WERI-Rb-1 (cell line): ENCODE measurements at regions not wholly inside any gene's neighbourhood (a gene's known extent, or its start where the extent isn't known, plus 50 kb on each side); places are given as distances from the start of the nearest gene placed in this dataset.

Experiments used
- DNase-seq: peaks from one replicate; pipeline ENCODE4 v3.0.0-alpha.2; 2020
- H3K27ac ChIP-seq: fragments of 250-450 bp; sonication (Bioruptor Pico); 2 replicates; pipeline ENCODE4 v1.5.1; 2020; ENCODE audit warnings: mild to moderate bottlenecking, moderate library complexity
- H3K27me3 ChIP-seq: fragments of 250-450 bp; sonication (Bioruptor Pico); 2 replicates; pipeline ENCODE4 v1.5.1; 2021; ENCODE audit warnings: mild to moderate bottlenecking, low read depth, moderate library complexity; ENCODE audit not compliant: insufficient read depth, severe bottlenecking
- H3K36me3 ChIP-seq: fragments of 250-450 bp; sonication (Bioruptor Pico); 2 replicates; pipeline ENCODE4 v1.5.1; 2020; ENCODE audit warnings: mild to moderate bottlenecking, moderate library complexity
- H3K4me3 ChIP-seq: 2 replicates; pipeline ENCODE4 v1.5.1; 2011; ENCODE audit warnings: low read depth, mild to moderate bottlenecking, control low read depth, low read length
- H3K9me3 ChIP-seq: fragments of 250-450 bp; sonication (Bioruptor Pico); 2 replicates; pipeline ENCODE4 v1.5.1; 2021; ENCODE audit warnings: mild to moderate bottlenecking, moderate library complexity; ENCODE audit not compliant: severe bottlenecking
- TF ChIP-seq, protein P1 (sequence below): IDR thresholded peaks from 2 replicates; pipeline ENCODE4 v1.5.1; 2011; ENCODE audit warnings: low read depth, mild to moderate bottlenecking, control low read depth, inconsistent platforms, low read length

DNA sequence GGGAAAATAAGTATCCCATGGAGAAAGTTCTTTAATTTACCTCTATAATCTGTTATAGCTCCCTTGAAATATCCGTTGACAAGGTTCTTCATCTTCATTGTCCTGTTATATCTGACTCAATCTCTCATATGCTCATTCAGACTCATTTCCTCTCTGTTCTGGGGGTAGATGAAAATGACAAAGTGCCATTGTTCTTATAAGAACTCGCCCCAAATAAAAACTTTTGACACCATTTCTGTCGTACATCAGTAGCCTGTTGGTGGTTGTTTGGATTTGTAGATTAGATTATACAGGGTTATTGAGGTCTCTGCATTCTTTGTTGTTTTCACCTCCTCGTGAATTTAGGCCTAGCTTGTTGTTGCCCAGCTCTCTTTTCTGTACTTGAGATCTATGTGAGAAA lies 55.2 kb upstream of the IPO9 start:
- no peaks in the 10 kb centered on the region for H3K27me3 ChIP-seq
- no peak for DNase-seq
- H3K4me3 ChIP-seq, result no peak overlapping the region
- TF ChIP-seq, protein P1, sequence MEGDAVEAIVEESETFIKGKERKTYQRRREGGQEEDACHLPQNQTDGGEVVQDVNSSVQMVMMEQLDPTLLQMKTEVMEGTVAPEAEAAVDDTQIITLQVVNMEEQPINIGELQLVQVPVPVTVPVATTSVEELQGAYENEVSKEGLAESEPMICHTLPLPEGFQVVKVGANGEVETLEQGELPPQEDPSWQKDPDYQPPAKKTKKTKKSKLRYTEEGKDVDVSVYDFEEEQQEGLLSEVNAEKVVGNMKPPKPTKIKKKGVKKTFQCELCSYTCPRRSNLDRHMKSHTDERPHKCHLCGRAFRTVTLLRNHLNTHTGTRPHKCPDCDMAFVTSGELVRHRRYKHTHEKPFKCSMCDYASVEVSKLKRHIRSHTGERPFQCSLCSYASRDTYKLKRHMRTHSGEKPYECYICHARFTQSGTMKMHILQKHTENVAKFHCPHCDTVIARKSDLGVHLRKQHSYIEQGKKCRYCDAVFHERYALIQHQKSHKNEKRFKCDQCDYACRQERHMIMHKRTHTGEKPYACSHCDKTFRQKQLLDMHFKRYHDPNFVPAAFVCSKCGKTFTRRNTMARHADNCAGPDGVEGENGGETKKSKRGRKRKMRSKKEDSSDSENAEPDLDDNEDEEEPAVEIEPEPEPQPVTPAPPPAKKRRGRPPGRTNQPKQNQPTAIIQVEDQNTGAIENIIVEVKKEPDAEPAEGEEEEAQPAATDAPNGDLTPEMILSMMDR, result no peak
- peaks cover 19% of the 10 kb centered on the region for H3K9me3 ChIP-seq
- no peaks in the 10 kb centered on the region for H3K36me3 ChIP-seq
- no peak overlapping the region for H3K27ac ChIP-seq

DNA sequence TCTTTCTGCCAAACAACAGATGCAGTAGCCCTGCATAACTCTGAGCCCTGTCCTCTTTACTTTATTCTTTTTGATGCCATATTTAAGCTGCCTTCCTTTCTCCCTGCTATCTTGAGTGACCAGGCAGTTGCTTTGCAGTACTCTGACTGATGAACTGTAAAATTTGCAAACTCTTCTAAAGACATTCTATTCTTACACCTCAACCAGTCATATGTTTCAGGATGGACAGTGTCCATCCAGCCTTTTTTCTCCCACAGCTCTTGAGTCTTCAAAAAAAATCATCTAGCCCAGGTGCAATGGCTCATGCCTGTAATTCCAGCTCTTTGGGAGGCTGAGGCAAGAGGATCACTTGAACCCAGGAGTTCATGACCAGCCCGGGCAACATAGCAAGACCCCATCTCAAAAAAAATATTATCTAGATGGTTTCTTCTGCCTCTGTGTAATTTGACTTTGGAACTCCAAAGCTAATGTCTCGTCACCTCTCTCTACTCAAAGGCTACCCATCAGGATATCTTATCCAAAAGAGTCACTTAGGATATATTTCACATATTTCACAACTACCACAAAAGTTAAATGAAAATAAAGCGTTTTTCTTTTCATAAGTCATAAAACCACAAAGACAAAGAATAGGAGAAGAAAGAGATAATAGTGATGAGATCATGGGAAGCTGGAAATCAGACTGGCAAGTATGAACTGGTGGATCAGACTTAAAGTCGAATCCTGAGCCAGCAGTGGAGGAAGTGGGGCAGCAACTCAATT lies 54.6 kb upstream of the IPO9 start:
- H3K27me3 ChIP-seq, result no peaks in the 10 kb centered on the region
- peaks cover 19% of the 10 kb centered on the region for H3K9me3 ChIP-seq
- H3K4me3 ChIP-seq, result no peak overlapping the region
- no peak for DNase-seq
- TF ChIP-seq, protein P1, result no peak
- H3K27ac ChIP-seq, result no peak overlapping the region
- no peaks in the 10 kb centered on the region for H3K36me3 ChIP-seq

DNA sequence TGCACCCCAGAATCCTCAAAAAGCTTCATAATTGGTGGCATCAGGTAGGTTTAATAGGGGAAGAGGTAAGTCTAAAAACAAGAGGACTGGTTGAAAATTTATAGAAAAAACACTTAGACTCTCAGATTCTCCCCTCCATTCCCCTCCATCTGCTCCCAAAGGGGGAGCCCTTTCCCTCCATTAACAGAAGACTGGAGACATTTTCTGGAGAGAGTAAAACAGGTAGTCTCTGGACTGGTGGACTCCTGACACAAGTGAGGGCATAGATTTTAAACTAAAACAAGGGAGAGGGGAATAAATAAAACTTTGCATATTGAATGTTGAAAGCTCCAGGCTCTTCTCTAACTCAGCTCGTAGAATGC lies 54.0 kb upstream of the IPO9 start:
- TF ChIP-seq, protein P1, result no peak
- no peak for DNase-seq
- Histone ChIP-seq H3K27me3 (no peaks in the 10 kb centered on the region), H3K4me3 (no peak overlapping the region), H3K36me3 (no peaks in the 10 kb centered on the region), H3K9me3 (peaks cover 19% of the 10 kb centered on the region), H3K27ac (no peak overlapping the region)

DNA sequence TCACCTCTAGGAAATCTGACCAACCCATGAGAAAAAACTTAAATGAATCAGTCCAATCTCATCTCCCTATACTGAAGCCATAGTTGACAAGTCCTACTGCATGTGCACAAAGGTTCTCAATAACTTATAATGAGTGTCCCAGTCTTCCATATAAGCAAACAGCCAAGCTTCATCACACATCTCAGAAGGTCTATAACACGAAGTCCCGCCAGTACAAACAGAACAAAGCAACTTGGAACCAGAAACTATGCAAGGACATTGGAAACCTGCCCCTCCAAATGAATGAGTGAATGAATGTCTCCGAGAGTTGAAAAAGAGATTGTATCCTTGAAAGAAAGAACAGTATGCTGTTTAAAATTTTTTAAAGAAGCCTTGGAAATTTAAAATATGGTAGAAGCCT lies 53.6 kb upstream of the IPO9 start:
- Histone ChIP-seq H3K4me3 (no peak overlapping the region), H3K9me3 (peaks cover 19% of the 10 kb centered on the region), H3K27ac (no peak overlapping the region), H3K27me3 (no peaks in the 10 kb centered on the region), H3K36me3 (peaks cover 2% of the 10 kb centered on the region)
- TF ChIP-seq, protein P1, result no peak
- DNase-seq, result no peak

DNA sequence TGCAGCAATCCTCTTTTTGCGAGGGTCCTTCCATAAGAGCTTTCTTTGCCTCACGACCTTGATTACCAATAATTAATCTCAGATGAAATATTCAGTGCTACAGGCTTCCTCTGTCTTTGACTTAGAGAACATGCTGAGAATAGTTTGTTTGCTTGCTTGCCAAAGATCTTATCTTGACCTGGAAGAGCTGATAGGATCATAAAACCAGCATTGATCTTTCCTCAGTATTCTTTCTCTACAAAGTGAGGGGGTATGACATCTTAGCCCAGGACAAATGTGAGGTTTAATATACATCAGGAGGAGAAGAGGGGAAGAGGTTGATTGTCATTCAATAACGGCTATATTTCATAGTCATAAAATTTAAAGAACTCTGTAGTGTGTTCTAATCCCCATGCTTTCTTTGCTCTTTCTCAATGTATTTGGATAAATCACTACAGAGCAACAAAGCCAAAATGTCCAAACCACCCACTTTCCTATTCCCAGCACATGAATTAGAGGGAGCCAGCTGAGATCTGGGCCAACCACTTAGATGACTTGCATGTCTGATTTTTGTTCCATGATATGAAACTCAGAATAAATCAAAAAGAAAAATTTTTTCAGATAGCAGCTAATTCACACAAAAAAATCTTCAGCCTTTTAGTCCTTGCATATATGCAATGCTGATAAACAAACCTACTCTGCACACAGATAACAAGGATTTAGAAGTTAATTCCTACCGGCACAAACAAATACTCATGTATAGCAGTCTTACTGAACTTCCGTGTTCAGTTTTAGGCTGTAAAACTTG lies 50.5 kb upstream of the IPO9 start:
- H3K9me3 ChIP-seq, result no peaks in the 10 kb centered on the region
- peaks cover 33% of the 10 kb centered on the region for H3K36me3 ChIP-seq
- H3K27ac ChIP-seq, result no peak overlapping the region
- DNase-seq, result no peak
- no peaks in the 10 kb centered on the region for H3K27me3 ChIP-seq
- no peak overlapping the region for H3K4me3 ChIP-seq
- TF ChIP-seq, protein P1, result no peak
